ENCODE measurements at regions not wholly inside any gene's neighbourhood (a gene's known extent, or its start where the extent isn't known, plus 50 kb on each side); places are given as distances from the start of the nearest gene placed in this dataset.
"Not testable (repeated sequence)": the region's sequence is repeated elsewhere in the genome, so short reads cannot be mapped to it uniquely, and the experiment has no call there.

GRCh38 chr14:89491711-89492381 is 74.8 kb upstream of the FOXN3 start:
- DNase-seq (ENCODE audit: low spot score): no peak

- no peak for DNase-seq (ENCODE audit: low spot score)
Measured at GRCh38 chr14:89490466-89490865, 73.4 kb upstream of the FOXN3 start.

DNA sequence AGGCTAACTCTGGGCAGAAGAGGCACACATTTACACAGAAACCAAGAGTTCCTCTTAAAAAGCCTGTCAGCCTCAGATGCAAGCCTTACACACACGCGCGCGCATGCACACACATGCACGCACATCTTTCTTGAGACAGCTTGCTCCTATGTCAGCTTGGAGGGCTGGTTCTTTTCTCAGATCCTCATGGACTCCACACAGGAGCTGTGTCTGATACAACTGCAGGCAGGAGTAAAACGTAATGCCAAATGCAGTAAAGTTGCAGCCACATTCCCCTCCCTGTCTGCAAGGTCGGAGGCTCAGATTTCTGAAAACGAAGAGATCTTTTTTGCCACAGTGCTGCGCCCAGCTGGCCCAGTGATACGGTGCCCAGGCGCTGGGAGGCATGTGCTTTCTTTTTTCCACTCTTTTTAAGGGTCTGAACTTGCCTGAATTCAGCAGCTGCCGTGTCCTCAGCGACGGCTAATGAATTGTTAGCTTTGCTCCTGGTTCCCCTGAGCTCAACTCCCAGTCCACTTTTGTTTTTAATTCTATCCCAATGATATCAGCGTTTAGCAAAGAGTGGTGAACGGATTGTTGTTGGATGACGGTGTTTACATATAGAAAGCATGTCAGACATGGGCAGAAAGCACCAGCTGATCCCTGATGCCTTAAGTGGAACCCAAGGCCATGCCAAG is 72.9 kb upstream of the FOXN3 start:
- DNase-seq (ENCODE audit: low spot score): peak; percentile 43

- no peak for DNase-seq (ENCODE audit: low spot score)
Measured at GRCh38 chr14:89486961-89487360, 69.9 kb upstream of the FOXN3 start.

GRCh38 chr14:89486505-89486904 is 69.5 kb upstream of the FOXN3 start:
- no peak for DNase-seq (ENCODE audit: low spot score)

DNA sequence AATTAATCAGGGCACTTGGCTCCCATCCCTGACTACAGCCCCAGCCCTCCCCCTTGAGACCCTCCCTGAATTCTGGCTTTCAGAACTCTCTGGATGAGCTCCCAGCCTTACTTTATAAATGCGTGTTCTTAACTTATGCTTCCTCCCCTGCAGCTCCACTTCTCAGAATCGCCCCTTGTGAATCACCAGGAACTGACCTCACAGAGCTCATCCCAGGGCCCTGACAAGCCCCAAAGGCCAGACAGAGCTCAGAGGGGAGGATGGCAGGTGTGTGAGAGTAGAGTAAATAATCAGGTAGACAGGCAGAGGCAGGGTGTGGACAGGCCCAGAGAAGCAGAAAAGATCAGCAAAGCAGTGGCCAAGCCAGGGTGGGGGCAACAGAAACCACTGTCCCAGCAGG is 68.2 kb upstream of the FOXN3 start:
- DNase-seq (ENCODE audit: low spot score): no peak

DNA sequence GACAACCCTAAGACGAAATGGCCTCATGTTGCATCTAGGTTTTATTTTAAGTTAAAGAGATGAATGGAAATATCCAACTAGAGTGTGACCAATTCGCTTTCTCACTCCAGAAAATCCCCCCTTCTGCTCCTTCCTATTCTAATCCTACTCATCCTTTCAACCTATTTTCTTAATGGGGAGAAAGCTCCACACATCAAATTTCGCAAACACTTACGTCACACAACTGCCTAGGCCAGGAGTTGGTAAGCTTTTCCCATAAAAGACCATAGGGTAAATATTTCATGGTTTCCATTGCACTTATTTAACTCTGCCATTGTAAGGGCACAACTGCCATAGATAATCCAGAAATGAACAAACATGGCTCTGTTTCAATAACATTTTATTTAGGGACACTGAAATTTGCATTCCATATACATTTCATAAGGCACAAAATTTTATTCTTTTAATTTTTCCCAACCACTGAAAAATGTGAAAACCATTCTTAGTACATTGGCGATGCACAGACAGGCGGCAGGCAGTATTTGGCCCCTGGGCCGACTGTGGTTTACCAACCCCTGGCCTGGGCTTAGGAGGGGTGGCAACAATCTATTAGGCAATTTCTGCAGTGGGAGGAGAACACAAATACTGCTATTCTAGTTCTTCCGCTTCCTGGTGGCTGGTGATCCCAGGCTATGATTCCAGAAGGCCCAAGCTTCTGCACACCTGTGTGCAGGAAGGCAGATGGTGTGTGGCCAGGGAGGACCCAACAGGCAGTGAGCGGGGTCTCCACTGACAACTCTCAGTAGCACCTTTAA is 67.2 kb upstream of the FOXN3 start:
- no peak for DNase-seq (ENCODE audit: low spot score)

GRCh38 chr14:89481196-89481595 is 64.2 kb upstream of the FOXN3 start:
- DNase-seq (ENCODE audit: low spot score): no peak

GRCh38 chr14:89480278-89480677 is 63.2 kb upstream of the FOXN3 start:
- DNase-seq (ENCODE audit: low spot score): no peak

- no peak for DNase-seq (ENCODE audit: low spot score)
Measured at GRCh38 chr14:89479802-89480201, 62.8 kb upstream of the FOXN3 start.

- no peak for DNase-seq (ENCODE audit: low spot score)
Measured at GRCh38 chr14:89477391-89477790, 60.4 kb upstream of the FOXN3 start.

DNA sequence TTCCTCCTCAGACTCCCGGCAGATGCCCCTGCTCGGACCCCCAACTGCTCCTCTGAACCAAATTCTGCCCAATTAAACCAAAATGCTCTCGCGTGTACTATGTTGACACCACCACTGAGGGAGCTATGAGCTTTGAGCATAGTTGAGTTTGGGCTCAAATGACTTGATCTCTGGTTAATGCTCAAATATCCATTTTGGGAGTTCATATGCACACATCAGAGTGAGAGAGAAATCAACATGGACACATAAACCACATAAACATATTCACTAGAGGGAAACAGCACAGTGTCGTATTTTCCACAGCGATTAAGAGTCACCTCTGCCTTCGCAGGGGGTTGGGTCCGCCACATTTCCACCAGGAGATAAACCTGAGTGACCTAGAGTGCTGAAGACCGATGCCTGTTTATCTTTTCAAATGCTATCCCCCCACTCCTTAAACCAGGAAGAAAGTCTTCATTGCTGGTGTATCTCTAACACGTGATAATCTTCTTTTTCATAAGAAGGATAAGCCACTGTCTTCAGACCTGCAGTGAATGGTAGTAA is 59.4 kb upstream of the FOXN3 start:
- DNase-seq (ENCODE audit: low spot score): no peak

DNA sequence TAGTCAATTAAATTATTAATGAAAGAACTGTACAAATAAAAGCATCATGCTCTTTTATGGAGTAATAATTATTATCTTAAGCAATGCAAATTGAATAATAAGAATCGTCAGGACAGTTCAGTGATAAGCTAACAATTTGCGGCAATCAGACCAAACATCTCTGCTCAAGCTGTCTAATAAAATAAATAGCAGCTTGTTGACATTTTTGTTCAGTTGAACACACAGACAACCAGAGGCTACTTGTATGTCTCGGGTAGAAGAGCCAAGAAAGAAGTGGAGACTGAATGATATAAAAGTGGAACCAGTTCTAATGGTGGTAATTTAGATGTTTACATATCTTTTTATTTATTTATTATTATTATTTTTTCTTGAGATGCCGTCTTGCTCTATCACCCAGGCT is 57.4 kb upstream of the FOXN3 start:
- no peak for DNase-seq (ENCODE audit: low spot score)

DNA sequence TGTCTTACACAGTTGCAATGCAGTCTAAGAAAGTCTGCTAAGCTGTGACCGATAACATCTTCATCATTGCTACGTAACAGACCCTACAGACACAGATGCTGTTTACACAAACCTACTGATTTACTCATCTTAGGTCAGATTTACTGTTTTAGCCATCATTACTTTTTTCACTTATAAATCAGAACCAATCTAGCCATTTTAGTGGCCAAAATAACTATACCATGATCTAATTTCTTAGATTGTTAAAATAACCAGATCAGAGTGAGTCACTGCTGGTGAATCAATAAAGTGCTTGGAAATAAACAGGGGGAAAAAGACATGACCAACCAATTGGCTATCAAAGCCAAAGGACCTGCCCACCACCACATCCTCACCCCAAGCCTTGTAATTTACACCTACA is 57.0 kb upstream of the FOXN3 start:
- peak; percentile 28 for DNase-seq (ENCODE audit: low spot score)

DNA sequence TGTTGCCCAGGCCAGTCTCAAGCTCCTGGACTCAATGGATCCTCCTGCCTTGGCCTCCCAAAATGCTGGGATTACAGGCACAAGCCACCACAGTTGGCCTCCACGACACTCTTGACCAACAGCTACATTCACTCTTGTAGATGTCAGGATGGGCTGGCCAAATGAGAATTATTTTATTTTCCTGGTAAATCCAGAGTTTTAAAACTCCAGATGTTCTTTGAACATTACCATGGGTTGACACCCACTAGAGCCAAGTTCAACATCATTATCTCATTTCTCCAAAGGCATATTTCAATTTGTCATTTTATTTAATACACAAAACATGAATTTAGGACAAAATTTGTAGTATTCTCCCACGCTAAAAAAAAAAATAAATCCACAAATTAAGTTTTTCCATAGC is 56.5 kb upstream of the FOXN3 start:
- DNase-seq (ENCODE audit: low spot score): no peak

GRCh38 chr14:89470401-89470800 is 53.4 kb upstream of the FOXN3 start:
- no peak for DNase-seq (ENCODE audit: low spot score)

DNA sequence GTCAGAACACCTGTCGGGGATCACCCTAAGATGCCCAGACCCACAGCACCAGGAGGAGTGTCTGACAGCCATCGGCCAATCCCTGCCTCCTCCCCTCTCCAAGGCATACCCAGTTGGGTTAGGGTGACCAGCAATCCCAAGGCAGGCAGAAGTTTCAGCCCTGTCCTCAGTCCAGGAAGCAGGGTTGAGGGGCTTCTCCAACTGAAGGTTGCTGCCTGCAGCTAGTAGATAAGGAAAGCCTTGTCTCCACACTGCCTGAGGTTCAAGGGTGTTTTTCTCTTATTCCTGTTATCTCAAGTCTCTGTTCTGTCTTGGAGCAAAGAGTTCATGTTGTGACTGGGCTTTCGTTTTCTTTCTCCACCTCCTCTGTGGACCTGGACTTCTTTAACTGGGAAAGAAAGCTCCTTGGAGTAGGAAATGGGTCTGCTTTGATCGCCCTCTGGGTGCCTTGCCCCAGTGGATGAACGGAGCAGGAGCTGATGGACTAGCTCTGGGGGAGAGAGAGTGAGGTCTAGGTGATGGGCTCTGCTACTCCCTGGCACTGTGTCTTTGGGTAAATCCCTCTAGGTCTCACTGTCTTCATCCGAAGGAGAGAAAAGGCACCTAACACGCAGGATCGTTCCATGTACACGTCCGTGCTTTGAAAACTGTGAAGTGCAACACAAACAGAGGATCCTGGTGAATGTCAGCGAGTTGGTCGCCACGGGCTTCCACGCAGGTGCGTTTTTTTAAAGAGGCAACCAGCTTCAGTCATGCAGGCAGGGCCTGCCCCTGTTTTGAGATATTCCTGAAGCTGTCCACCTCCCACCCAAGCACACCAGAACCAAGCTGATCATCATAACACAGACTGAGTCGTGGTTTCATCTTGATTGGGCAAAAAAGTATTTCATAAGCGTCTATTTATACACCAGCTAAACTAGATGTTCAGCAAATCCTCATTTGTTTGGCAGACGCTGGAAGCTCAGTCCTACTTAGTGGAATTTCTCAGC is 52.5 kb upstream of the FOXN3 start:
- no peak for DNase-seq (ENCODE audit: low spot score)

GRCh38 chr14:89468566-89468965 is 51.5 kb upstream of the FOXN3 start:
- DNase-seq (ENCODE audit: low spot score): no peak

GRCh38 chr14:89468030-89468429 is 51.0 kb upstream of the FOXN3 start:
- DNase-seq (ENCODE audit: low spot score): not testable (repeated sequence)

- peak; percentile 23 for DNase-seq (ENCODE audit: low spot score)
Measured at GRCh38 chr14:89466944-89467343, 49.9 kb upstream of the FOXN3 start.
